ENCODE measurements at regions not wholly inside any gene's neighbourhood (a gene's known extent, or its start where the extent isn't known, plus 50 kb on each side); places are given as distances from the start of the nearest gene placed in this dataset.

GRCh38 chr10:63077800-63078199 is 55.3 kb upstream of the NRBF2 start:
- ATAC-seq (ENCODE audit: low FRiP score) (no peak), DNase-seq (no peak)
- intact Hi-C loops (cut with DNase I): no loop called here
- 90 to 92% methylated on average over 4 of the region's 4 CpGs for WGBS, 2 donors
- no peaks in the 10 kb centered on the region for H3K36me3 ChIP-seq (ENCODE audit: control insufficient read depth in 1 of 2, insufficient read depth in 2 of 2, low read length in 1 of 2)
- no peak overlapping the region for H3K4me3 ChIP-seq (ENCODE audit: low read length in 2 of 2)
- no peaks in the 10 kb centered on the region for H3K27me3 ChIP-seq (ENCODE audit: control insufficient read depth in 1 of 2, insufficient read depth in 2 of 2, low read length in 1 of 2)
- peaks cover 1% of the 10 kb centered on the region for H3K9me3 ChIP-seq (ENCODE audit: control insufficient read depth, low read length)
- no peak overlapping the region for H3K27ac ChIP-seq (ENCODE audit: low read depth in 1 of 2, low read length in 2 of 2)
- no peaks in the 10 kb centered on the region for H3K4me1 ChIP-seq (ENCODE audit: control insufficient read depth in 1 of 2, insufficient read depth in 2 of 2, low read length in 2 of 2)

- WGBS, 2 donors: 58 to 66% methylated on average over 11 of the region's 11 CpGs
- Histone ChIP-seq H3K27ac (ENCODE audit: low read depth in 1 of 2, low read length in 2 of 2) (no peak overlapping the region), H3K4me1 (ENCODE audit: control insufficient read depth in 1 of 2, insufficient read depth in 2 of 2, low read length in 2 of 2) (no peaks in the 10 kb centered on the region), H3K9me3 (ENCODE audit: control insufficient read depth, low read length) (peaks cover 1% of the 10 kb centered on the region), H3K27me3 (ENCODE audit: control insufficient read depth in 1 of 2, insufficient read depth in 2 of 2, low read length in 1 of 2) (no peaks in the 10 kb centered on the region), H3K4me3 (ENCODE audit: low read length in 2 of 2) (no peak overlapping the region), H3K36me3 (ENCODE audit: control insufficient read depth in 1 of 2, insufficient read depth in 2 of 2, low read length in 1 of 2) (no peaks in the 10 kb centered on the region)
- DNase-seq (no peak), ATAC-seq (ENCODE audit: low FRiP score) (no peak)
- intact Hi-C loops (cut with DNase I): no loop called here
These were observed 60.2 kb upstream of the NRBF2 start for GRCh38 chr10:63072951-63073350.

- no peak overlapping the region for H3K27ac ChIP-seq (ENCODE audit: low read depth in 1 of 2, low read length in 2 of 2)
- H3K36me3 ChIP-seq (ENCODE audit: control insufficient read depth in 1 of 2, insufficient read depth in 2 of 2, low read length in 1 of 2): no peaks in the 10 kb centered on the region
- no peaks in the 10 kb centered on the region for H3K4me1 ChIP-seq (ENCODE audit: control insufficient read depth in 1 of 2, insufficient read depth in 2 of 2, low read length in 2 of 2)
- H3K9me3 ChIP-seq (ENCODE audit: control insufficient read depth, low read length): no peaks in the 10 kb centered on the region
- WGBS, 2 donors: 79 to 82% methylated on average over 11 of the region's 11 CpGs
- ATAC-seq (ENCODE audit: low FRiP score) (no peak), DNase-seq (no peak)
- no peaks in the 10 kb centered on the region for H3K27me3 ChIP-seq (ENCODE audit: control insufficient read depth in 1 of 2, insufficient read depth in 2 of 2, low read length in 1 of 2)
- intact Hi-C loops (cut with DNase I): no loop called here
- H3K4me3 ChIP-seq (ENCODE audit: low read length in 2 of 2): no peak overlapping the region
These were observed 62.0 kb upstream of the NRBF2 start for GRCh38 chr10:63071145-63071544.

DNA sequence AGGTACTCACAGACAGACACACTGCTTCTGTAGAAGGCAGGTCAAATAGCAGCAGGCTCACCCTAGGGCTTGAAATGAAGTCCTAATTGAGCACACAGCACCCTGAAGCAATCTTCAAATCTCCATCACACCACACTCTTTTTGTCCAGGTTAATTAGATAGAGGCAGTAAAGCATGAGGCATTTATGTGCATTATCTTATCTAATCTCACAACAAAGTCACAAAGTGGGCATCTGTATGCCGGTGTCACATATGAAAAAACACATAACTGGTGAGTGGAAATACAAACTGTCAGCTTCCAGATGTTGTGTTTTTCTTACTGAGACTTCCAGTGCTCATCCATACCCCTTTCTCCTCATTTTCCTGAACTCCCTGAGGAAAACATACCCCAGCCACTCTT is 63.8 kb upstream of the NRBF2 start:
- WGBS, 2 donors: 37 to 50% methylated on average over 1 of the region's 1 CpG
- intact Hi-C loops (cut with DNase I): no loop called here
- no peak for ATAC-seq (ENCODE audit: low FRiP score)
- Histone ChIP-seq H3K36me3 (ENCODE audit: control insufficient read depth in 1 of 2, insufficient read depth in 2 of 2, low read length in 1 of 2) (no peaks in the 10 kb centered on the region), H3K9me3 (ENCODE audit: control insufficient read depth, low read length) (no peaks in the 10 kb centered on the region), H3K4me3 (ENCODE audit: low read length in 2 of 2) (no peak overlapping the region), H3K4me1 (ENCODE audit: control insufficient read depth in 1 of 2, insufficient read depth in 2 of 2, low read length in 2 of 2) (no peaks in the 10 kb centered on the region), H3K27ac (ENCODE audit: low read depth in 1 of 2, low read length in 2 of 2) (no peak overlapping the region), H3K27me3 (ENCODE audit: control insufficient read depth in 1 of 2, insufficient read depth in 2 of 2, low read length in 1 of 2) (no peaks in the 10 kb centered on the region)
- no peak for DNase-seq

DNA sequence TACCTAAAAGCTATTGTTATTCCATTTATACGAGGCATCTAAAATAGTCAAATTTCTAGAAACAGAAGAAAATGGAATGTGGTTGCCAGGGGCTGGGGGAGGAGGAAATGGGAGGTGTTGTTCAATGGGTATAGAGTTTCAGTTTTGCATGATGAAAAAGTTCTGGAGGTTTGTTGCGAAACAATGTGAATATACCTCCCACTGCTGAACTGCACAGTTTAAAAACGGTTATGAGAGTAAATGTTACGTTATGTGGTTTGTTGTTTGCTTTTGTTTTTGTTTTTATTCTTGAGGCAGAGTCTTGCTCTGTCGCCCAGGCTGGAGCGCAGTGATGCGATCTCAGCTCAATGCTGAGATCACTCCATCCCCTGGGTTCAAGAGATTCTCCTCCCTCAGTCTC is 64.9 kb upstream of the NRBF2 start:
- Histone ChIP-seq H3K27ac (ENCODE audit: low read depth in 1 of 2, low read length in 2 of 2) (no peak overlapping the region), H3K4me1 (ENCODE audit: control insufficient read depth in 1 of 2, insufficient read depth in 2 of 2, low read length in 2 of 2) (no peaks in the 10 kb centered on the region), H3K36me3 (ENCODE audit: control insufficient read depth in 1 of 2, insufficient read depth in 2 of 2, low read length in 1 of 2) (no peaks in the 10 kb centered on the region), H3K9me3 (ENCODE audit: control insufficient read depth, low read length) (no peaks in the 10 kb centered on the region), H3K27me3 (ENCODE audit: control insufficient read depth in 1 of 2, insufficient read depth in 2 of 2, low read length in 1 of 2) (no peaks in the 10 kb centered on the region), H3K4me3 (ENCODE audit: low read length in 2 of 2) (no peak overlapping the region)
- no peak for DNase-seq
- ATAC-seq (ENCODE audit: low FRiP score): no peak
- WGBS, 2 donors: 82 to 83% methylated on average over 7 of the region's 7 CpGs
- intact Hi-C loops (cut with DNase I): no loop called here

DNA sequence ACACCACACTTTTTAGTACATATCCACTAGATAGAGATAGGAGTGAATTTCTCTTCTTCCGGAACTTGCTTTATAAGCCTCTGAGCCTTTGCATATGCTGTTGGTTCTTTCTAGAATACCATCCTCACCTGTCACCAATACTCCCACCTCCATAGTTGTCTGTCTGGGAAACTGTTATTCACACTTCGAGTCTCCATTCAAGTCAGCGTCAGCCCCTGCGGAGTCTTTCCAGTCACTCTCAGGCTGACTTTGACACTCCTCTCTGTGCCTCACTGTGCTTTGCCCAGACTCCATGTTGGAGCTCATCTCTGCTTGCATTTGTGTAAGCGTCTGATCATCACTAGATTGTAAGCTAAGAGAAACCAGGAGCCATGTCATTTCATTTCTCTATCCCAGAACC is 66.5 kb upstream of the NRBF2 start:
- intact Hi-C loops (cut with DNase I): no loop called here
- no peaks in the 10 kb centered on the region for H3K9me3 ChIP-seq (ENCODE audit: control insufficient read depth, low read length)
- H3K36me3 ChIP-seq (ENCODE audit: control insufficient read depth in 1 of 2, insufficient read depth in 2 of 2, low read length in 1 of 2): no peaks in the 10 kb centered on the region
- no peak overlapping the region for H3K27ac ChIP-seq (ENCODE audit: low read depth in 1 of 2, low read length in 2 of 2)
- H3K4me3 ChIP-seq (ENCODE audit: low read length in 2 of 2): no peak overlapping the region
- ATAC-seq (ENCODE audit: low FRiP score) (no peak), DNase-seq (no peak)
- H3K4me1 ChIP-seq (ENCODE audit: control insufficient read depth in 1 of 2, insufficient read depth in 2 of 2, low read length in 2 of 2): no peaks in the 10 kb centered on the region
- H3K27me3 ChIP-seq (ENCODE audit: control insufficient read depth in 1 of 2, insufficient read depth in 2 of 2, low read length in 1 of 2): no peaks in the 10 kb centered on the region
- WGBS, 2 donors: 92 to 93% methylated on average over 5 of the region's 5 CpGs

- DNase-seq: no peak
- Histone ChIP-seq H3K4me3 (ENCODE audit: low read length in 2 of 2) (no peak overlapping the region), H3K9me3 (ENCODE audit: control insufficient read depth, low read length) (no peaks in the 10 kb centered on the region), H3K27me3 (ENCODE audit: control insufficient read depth in 1 of 2, insufficient read depth in 2 of 2, low read length in 1 of 2) (no peaks in the 10 kb centered on the region), H3K36me3 (ENCODE audit: control insufficient read depth in 1 of 2, insufficient read depth in 2 of 2, low read length in 1 of 2) (no peaks in the 10 kb centered on the region), H3K27ac (ENCODE audit: low read depth in 1 of 2, low read length in 2 of 2) (no peak overlapping the region), H3K4me1 (ENCODE audit: control insufficient read depth in 1 of 2, insufficient read depth in 2 of 2, low read length in 2 of 2) (no peaks in the 10 kb centered on the region)
- 42 to 48% methylated on average over 4 of the region's 4 CpGs for WGBS, 2 donors
- intact Hi-C loops (cut with DNase I): no loop called here
- ATAC-seq (ENCODE audit: low FRiP score): no peak
These were observed 68.4 kb upstream of the NRBF2 start for GRCh38 chr10:63064706-63065105.

DNA sequence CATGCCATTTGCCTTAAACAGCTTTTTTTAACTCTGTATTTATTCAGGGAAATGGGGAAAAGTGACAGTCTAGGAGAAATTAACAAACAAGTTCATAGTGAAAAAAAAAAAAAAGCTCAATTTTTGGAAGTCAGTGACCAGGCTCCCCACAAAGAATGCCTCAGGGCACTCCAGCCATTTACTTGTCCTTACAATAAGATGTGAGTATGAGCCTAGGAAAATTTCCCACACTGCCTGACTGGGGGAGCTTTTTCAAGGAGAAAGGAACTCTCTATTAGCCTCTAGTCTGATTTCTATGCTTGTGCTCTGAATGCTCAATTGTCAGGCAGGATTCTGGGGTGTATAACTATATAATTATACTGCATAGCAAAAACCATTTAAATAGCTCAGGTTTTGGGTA is 74.9 kb upstream of the NRBF2 start:
- Histone ChIP-seq H3K4me3 (ENCODE audit: low read length in 2 of 2) (no peak overlapping the region), H3K27me3 (ENCODE audit: control insufficient read depth in 1 of 2, insufficient read depth in 2 of 2, low read length in 1 of 2) (no peaks in the 10 kb centered on the region), H3K27ac (ENCODE audit: low read depth in 1 of 2, low read length in 2 of 2) (no peak overlapping the region), H3K36me3 (ENCODE audit: control insufficient read depth in 1 of 2, insufficient read depth in 2 of 2, low read length in 1 of 2) (no peaks in the 10 kb centered on the region), H3K9me3 (ENCODE audit: control insufficient read depth, low read length) (no peaks in the 10 kb centered on the region), H3K4me1 (ENCODE audit: control insufficient read depth in 1 of 2, insufficient read depth in 2 of 2, low read length in 2 of 2) (no peaks in the 10 kb centered on the region)
- ATAC-seq (ENCODE audit: low FRiP score) (no peak), DNase-seq (no peak)
- intact Hi-C loops (cut with DNase I): no loop called here

- no peak for ATAC-seq (ENCODE audit: low FRiP score)
- 86 to 93% methylated on average over 10 of the region's 10 CpGs for WGBS, 2 donors
These were observed 75.6 kb upstream of the NRBF2 start for GRCh38 chr10:63057509-63057908.

More at GRCh38 chr10:63057509-63057908, 75.6 kb upstream of the NRBF2 start:
- H3K36me3 ChIP-seq (ENCODE audit: control insufficient read depth in 1 of 2, insufficient read depth in 2 of 2, low read length in 1 of 2): no peaks in the 10 kb centered on the region
- H3K27ac ChIP-seq (ENCODE audit: low read depth in 1 of 2, low read length in 2 of 2): no peak overlapping the region
- H3K27me3 ChIP-seq (ENCODE audit: control insufficient read depth in 1 of 2, insufficient read depth in 2 of 2, low read length in 1 of 2): no peaks in the 10 kb centered on the region
- DNase-seq: no peak
- H3K4me3 ChIP-seq (ENCODE audit: low read length in 2 of 2): no peak overlapping the region
- intact Hi-C loops (cut with DNase I): no loop called here
- no peaks in the 10 kb centered on the region for H3K4me1 ChIP-seq (ENCODE audit: control insufficient read depth in 1 of 2, insufficient read depth in 2 of 2, low read length in 2 of 2)
- no peaks in the 10 kb centered on the region for H3K9me3 ChIP-seq (ENCODE audit: control insufficient read depth, low read length)

All from aorta (tissue), 5 donors.